Activated naive CD4-positive, alpha-beta T cell treated with anti-CD3 and anti-CD28 coated beads, Interleukin-2, amount 50 U/mL, for 24 hours (primary cell): ENCODE measurements at regions not wholly inside any gene's neighbourhood (a gene's known extent, or its start where the extent isn't known, plus 50 kb on each side); places are given as distances from the start of the nearest gene placed in this dataset.

Experiments
- H3K27ac Mint-ChIP-seq: one replicate; pipeline ENCODE4 v1.8.0; 2021; ENCODE audit warnings: mild to moderate bottlenecking, mixed read lengths
- H3K27me3 Mint-ChIP-seq: one replicate; pipeline ENCODE4 v1.8.0; 2021; ENCODE audit warnings: mixed read lengths
- H3K36me3 Mint-ChIP-seq: one replicate; pipeline ENCODE4 v1.8.0; 2021; ENCODE audit warnings: mixed read lengths
- H3K4me1 Mint-ChIP-seq: one replicate; pipeline ENCODE4 v1.8.0; 2021; ENCODE audit warnings: mixed read lengths
- H3K4me3 Mint-ChIP-seq: one replicate; pipeline ENCODE4 v1.8.0; 2021; ENCODE audit warnings: mild to moderate bottlenecking, mixed read lengths
- H3K9me3 Mint-ChIP-seq: one replicate; pipeline ENCODE4 v1.8.0; 2021; ENCODE audit warnings: mixed read lengths

DNA sequence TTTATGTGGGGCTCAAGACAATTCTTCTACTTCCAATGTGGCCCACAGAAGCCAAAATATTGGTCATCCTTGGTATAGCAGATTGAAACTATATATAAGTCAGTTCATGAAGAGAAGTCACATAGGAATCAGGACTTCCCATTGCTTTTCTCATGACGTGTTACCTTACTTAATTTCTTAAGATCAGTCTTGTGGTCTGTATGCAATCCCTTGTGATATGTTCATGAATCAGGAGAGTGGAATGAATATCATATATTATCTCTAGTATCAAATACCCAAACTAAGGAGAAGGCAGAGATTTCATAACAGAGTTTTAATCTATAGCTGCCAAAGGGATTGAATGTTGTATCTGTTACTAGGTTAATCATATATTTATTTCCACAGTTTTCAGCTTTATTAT lies 1390.4 kb downstream of the SUCLG1 start:
- H3K27ac Mint-ChIP-seq = no peak overlapping the region

DNA sequence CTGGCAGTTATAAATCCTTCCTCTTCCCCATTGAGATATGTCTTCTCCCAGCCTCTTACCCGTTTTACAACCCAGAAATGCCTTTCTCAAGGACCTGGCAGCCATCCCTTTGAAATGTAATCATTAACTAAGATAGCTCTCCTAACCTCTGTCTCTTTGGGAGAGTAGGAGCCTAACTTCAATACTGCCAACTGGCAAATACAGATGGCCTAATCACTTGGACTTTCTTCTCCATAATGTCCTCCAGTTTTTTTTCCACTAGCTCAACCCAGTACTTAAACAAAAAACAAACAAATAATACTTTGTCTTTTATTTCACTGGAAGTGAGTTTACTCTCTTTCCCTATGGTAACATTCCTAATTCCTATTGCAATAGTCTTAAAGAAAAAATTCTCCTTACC lies 1391.1 kb downstream of the SUCLG1 start:
- Mint-ChIP-seq H3K27me3 (no peaks in the 10 kb centered on the region), H3K4me3 (no peak overlapping the region), H3K27ac (no peak overlapping the region), H3K4me1 (no peaks in the 10 kb centered on the region), H3K9me3 (peaks cover 5% of the 10 kb centered on the region), H3K36me3 (no peaks in the 10 kb centered on the region)

More for the DNA sequence above, 1390.4 kb downstream of the SUCLG1 start:
- no peaks in the 10 kb centered on the region for H3K4me1 Mint-ChIP-seq
- no peak overlapping the region for H3K4me3 Mint-ChIP-seq
- H3K27me3 Mint-ChIP-seq = no peaks in the 10 kb centered on the region
- H3K36me3 Mint-ChIP-seq = no peaks in the 10 kb centered on the region
- peaks cover 5% of the 10 kb centered on the region for H3K9me3 Mint-ChIP-seq

DNA sequence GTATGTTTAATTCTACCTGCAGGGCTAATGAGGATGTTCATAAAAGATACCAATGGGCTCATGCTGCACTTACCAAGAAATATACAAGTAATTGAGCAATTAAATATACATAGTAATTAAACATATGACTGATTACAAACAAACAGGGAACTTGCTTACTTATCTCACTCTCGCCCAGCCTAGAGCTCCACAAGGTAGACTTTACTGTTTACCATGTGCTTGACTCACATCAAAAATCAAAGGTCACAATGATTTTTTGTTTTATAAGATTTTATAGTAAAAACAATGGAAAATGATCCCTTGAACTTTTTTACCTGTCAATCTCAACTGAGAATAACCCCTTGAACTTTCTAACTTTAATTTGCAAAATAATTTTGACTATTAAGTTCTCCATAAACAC lies 1395.1 kb downstream of the SUCLG1 start:
- H3K36me3 Mint-ChIP-seq = no peaks in the 10 kb centered on the region
- no peaks in the 10 kb centered on the region for H3K27me3 Mint-ChIP-seq
- H3K4me3 Mint-ChIP-seq = no peak overlapping the region
- no peak overlapping the region for H3K27ac Mint-ChIP-seq
- H3K4me1 Mint-ChIP-seq = no peaks in the 10 kb centered on the region
- peaks cover 4% of the 10 kb centered on the region for H3K9me3 Mint-ChIP-seq

DNA sequence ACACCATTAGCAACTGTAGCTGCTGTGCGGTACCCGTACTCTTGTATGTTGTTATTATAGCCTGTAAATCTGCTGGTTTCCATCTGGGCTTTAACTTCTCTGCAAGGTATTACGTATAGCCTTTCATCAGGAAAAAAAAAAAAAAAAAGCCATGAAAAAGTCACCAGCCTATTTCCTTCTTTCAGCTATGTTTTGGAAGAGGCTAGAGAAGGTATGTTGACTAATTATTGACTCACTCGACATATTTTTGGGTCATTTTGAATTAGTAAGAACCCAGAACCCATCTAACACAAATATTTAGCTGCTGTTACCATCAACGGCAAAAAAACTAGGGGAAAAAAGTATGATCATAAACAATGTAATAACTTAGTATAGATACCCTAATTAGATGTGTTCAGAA lies 1395.6 kb downstream of the SUCLG1 start:
- Mint-ChIP-seq H3K27ac (no peak overlapping the region), H3K36me3 (no peaks in the 10 kb centered on the region), H3K9me3 (peaks cover 7% of the 10 kb centered on the region), H3K27me3 (no peaks in the 10 kb centered on the region), H3K4me3 (no peak overlapping the region), H3K4me1 (no peaks in the 10 kb centered on the region)

DNA sequence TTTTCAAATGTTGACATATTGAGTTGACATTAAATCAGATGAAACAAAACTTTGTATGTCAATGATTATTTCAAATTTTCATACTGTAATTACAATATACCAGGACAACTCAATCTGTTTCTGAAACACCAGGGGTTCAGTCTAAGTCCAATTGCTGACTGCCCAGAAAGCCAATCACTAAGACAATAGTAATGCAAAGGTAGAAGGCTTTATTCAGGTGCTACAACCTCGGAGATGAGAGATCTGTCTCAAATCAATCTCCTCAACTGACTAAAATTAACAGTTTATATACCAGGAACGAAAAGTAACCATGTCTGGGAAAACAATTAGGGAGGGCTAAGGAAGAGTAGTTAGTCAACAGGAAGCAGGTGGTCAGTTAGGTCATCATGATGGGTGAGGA lies 1400.4 kb downstream of the SUCLG1 start:
- Mint-ChIP-seq H3K27ac (no peak overlapping the region), H3K36me3 (no peaks in the 10 kb centered on the region), H3K27me3 (no peaks in the 10 kb centered on the region), H3K4me1 (no peaks in the 10 kb centered on the region), H3K9me3 (peaks cover 8% of the 10 kb centered on the region), H3K4me3 (no peak overlapping the region)

DNA sequence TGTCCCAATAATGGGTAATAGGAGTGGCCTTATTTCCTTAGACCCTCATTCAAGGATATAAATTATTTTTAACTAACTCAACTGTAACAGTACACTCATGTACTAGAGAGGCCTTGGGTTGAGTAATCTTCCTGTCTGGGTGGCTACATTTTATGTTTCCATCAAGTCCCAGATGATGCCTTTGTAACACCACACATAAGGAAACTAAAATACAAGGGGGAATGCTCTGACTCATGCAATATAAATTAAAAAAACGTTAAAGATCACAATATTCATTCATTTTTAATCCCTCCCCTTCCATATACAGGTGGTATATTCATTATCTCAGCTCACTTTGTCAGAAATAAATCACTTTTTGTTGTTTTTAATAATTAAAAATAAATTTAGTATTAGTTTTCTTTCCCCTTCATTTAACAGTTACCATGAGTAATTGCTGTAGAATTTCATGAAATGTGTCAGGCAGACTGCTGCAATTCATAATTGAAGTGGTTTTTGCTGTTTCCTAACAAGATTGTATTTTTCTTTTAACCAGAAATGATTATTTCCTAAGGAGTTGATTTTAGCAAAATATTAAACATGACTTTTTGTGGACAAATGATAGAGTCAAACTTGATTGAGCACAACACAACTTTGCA lies 1403.6 kb downstream of the SUCLG1 start:
- H3K9me3 Mint-ChIP-seq = peaks cover 8% of the 10 kb centered on the region

DNA sequence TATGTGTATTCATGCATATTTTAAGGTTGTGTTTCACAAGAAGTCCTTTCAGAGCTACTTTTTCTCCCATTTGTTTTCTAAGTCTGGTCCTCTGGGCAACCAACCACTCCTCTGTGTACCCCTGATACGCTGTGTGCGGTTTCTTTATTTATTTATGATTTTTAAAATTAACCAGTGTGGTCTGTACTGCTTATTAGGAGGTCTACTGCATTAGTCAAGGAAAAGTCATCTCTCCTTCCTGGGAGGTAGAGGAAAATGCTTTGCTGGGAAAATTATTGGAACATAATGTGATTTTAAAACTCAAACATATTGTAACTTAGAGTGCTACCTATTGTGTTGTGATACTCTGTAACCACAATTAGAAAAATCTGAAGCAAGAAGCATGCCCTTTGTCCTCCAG lies 1404.3 kb downstream of the SUCLG1 start:
- H3K27ac Mint-ChIP-seq = no peak overlapping the region
- peaks cover 8% of the 10 kb centered on the region for H3K9me3 Mint-ChIP-seq
- no peak overlapping the region for H3K4me3 Mint-ChIP-seq
- H3K4me1 Mint-ChIP-seq = no peaks in the 10 kb centered on the region
- H3K27me3 Mint-ChIP-seq = no peaks in the 10 kb centered on the region
- H3K36me3 Mint-ChIP-seq = no peaks in the 10 kb centered on the region

More for the DNA sequence above, 1403.6 kb downstream of the SUCLG1 start:
- H3K4me1 Mint-ChIP-seq = no peaks in the 10 kb centered on the region
- H3K27me3 Mint-ChIP-seq = no peaks in the 10 kb centered on the region
- no peaks in the 10 kb centered on the region for H3K36me3 Mint-ChIP-seq
- H3K27ac Mint-ChIP-seq = no peak overlapping the region
- no peak overlapping the region for H3K4me3 Mint-ChIP-seq

DNA sequence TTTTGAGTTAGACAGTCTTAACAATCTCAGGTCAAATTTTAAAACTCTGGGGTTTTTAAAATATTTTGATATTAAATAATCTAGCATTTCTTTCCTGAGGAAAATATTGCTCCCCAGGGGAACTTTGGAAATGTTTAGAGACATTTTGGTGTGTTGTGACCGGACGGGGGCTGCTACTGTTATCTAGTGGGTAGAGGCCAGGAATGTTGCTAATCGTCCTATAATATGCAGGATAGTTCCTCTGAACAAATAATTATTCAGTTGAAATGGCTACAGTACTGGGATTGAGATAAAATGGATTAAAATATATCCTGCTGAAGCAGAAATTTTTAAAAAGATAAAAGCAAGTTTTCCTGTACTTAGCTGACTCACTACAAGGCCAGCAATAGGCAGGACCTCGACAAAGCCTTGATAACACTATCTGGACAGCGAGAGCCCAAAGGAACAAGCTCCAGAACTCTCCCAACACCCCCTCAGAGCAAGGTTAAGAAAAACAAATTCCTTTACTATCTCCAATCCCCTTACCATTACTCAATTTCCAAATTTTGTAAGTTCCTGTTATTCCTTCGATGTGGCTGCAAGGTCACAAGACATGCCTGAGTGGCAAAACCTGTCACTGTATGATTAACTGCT lies 1407.4 kb downstream of the SUCLG1 start:
- Mint-ChIP-seq H3K27ac (no peak overlapping the region), H3K36me3 (no peaks in the 10 kb centered on the region), H3K4me1 (no peaks in the 10 kb centered on the region), H3K4me3 (no peak overlapping the region), H3K9me3 (peaks cover 4% of the 10 kb centered on the region), H3K27me3 (no peaks in the 10 kb centered on the region)

DNA sequence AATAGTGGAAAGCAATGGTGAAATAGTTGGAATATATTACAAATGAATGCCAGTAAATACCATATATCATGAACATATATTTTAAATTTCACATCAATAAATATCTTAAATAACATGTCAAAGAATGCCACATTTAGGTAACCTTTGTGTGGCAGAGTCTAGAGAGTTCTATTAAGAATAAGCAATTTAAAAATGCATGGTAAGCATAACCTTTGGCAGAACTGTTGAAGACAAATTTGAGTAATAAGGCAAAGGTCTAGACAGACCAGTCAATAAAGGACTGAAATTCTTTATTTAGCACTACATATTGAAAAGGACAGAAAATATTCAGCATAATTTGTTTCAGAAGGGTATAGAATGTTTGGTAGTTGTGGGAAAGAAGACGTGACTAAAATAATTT lies 1417.0 kb downstream of the SUCLG1 start:
- no peaks in the 10 kb centered on the region for H3K4me1 Mint-ChIP-seq
- H3K27ac Mint-ChIP-seq = no peak overlapping the region
- no peaks in the 10 kb centered on the region for H3K36me3 Mint-ChIP-seq
- no peak overlapping the region for H3K4me3 Mint-ChIP-seq
- H3K9me3 Mint-ChIP-seq = peaks cover 6% of the 10 kb centered on the region
- H3K27me3 Mint-ChIP-seq = no peaks in the 10 kb centered on the region

DNA sequence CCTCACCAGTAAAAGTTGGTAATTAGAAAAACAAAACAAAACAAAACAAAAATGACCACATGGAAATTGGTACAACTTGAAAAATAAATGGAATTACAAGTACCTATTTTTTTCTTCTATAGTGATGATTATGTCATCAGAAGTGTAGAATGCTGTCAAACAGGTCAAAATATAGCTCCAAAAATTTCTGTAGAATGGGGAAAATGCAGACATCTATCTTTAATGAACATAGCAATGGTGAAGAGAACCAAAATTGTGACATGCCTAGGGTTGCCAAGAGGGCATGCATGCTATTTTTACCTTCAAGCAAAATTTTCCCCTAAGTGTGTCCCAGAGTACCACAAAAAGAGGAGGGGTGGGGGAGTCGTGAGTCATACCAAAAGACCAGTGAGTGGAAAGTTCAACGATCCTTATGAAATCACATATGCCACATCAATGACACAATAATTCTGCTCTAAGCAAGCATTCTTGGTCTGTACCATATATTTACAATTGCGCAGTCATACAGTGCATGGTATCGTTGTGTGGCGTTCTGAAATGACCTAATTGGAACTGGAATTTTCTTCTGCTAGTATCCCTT lies 1436.4 kb downstream of the SUCLG1 start:
- H3K4me3 Mint-ChIP-seq = no peak overlapping the region
- no peak overlapping the region for H3K27ac Mint-ChIP-seq
- no peaks in the 10 kb centered on the region for H3K36me3 Mint-ChIP-seq
- H3K4me1 Mint-ChIP-seq = no peaks in the 10 kb centered on the region
- no peaks in the 10 kb centered on the region for H3K27me3 Mint-ChIP-seq
- peaks cover 4% of the 10 kb centered on the region for H3K9me3 Mint-ChIP-seq

DNA sequence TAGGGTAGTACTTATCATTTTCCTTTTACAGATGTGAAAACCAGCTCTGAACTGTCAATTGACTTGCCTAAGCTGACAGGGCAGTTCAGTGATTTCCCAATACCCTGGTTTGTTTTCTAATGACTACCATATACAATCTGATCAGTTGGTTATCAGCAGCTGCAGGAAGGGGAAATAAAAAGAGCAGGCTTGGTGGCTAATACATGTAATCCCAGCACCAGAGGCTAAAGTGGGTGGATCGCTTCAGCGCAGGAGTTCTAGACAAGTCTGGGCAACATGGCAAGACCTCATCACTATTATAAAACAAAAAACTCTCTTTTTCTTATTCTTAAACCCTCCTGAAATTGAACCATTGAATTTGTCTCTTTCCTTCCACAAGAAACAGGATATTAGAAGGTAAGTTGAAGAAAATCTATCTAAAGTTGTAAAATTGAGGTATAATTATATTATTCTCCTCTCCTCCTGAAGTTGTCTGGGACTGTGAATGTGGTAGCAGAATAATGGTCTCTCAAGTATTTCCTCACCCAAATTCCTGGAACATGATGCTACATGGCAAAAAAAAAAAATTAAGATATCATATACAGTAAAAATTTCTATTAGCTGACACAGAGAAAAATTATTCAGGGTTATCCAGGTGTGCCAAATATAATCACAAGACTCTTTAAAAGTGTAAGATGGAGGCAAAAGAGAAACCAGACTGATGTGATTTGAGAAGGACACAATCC lies 1441.6 kb downstream of the SUCLG1 start:
- no peak overlapping the region for H3K27ac Mint-ChIP-seq
- H3K9me3 Mint-ChIP-seq = no peaks in the 10 kb centered on the region
- H3K27me3 Mint-ChIP-seq = no peaks in the 10 kb centered on the region
- no peaks in the 10 kb centered on the region for H3K4me1 Mint-ChIP-seq
- no peaks in the 10 kb centered on the region for H3K36me3 Mint-ChIP-seq
- no peak overlapping the region for H3K4me3 Mint-ChIP-seq

DNA sequence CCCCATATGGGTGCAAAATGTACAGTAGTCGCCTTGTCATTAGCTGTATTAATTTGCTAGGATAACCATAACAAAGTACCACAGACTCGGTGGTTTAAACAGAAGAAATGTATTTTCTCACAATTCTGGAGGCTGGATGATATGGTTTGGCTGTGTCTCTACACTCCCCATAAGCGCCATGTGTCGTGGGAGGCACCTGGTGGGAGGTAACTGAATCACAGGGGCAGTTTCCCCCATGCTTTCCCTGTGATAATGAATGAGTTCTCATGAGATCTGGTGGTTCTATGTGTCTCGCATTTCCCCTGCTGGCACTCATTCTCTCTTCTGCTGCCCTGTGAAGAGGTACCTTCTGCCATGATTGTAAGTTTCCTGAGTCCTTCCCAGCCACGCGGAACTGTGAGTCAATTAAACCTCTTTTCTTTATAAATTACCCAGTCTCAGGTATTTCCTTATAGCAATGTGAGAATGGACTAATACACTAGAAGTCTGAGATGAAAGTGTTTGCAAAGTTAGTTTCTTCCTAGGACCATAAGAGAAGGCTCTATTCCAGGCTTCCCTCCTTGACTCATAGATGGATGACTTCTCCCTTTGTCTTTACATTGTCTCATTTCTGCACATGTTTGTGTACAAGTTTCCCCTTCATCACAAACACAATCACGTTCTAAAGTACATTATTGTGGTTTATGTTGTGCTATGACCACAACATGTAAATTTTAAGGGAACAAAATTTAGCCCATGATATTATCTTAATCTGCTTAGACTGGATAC lies 1442.6 kb downstream of the SUCLG1 start:
- H3K36me3 Mint-ChIP-seq = no peaks in the 10 kb centered on the region
- no peak overlapping the region for H3K4me3 Mint-ChIP-seq
- no peak overlapping the region for H3K27ac Mint-ChIP-seq
- no peaks in the 10 kb centered on the region for H3K27me3 Mint-ChIP-seq
- H3K9me3 Mint-ChIP-seq = peaks cover 2% of the 10 kb centered on the region
- H3K4me1 Mint-ChIP-seq = no peaks in the 10 kb centered on the region

DNA sequence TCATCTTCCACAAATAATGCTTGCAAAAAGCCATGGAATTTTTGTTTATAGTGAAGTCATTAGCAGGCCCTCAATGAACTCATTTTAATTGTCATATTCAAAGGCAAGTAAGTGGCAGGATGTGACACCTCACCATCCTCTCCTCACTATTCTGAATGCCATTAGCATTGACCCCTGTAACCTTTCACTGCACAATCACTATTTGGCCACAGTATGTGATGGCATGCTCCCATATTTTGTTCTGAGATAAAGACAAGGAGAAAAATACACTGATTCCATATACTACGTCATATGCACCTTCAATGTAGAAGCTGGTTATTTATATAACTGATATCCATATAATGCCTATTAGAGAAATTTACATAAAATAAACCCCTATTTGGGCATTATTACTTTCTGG lies 1443.2 kb downstream of the SUCLG1 start:
- Mint-ChIP-seq H3K27me3 (no peaks in the 10 kb centered on the region), H3K4me1 (no peaks in the 10 kb centered on the region), H3K9me3 (peaks cover 7% of the 10 kb centered on the region), H3K4me3 (no peak overlapping the region), H3K27ac (no peak overlapping the region), H3K36me3 (no peaks in the 10 kb centered on the region)

DNA sequence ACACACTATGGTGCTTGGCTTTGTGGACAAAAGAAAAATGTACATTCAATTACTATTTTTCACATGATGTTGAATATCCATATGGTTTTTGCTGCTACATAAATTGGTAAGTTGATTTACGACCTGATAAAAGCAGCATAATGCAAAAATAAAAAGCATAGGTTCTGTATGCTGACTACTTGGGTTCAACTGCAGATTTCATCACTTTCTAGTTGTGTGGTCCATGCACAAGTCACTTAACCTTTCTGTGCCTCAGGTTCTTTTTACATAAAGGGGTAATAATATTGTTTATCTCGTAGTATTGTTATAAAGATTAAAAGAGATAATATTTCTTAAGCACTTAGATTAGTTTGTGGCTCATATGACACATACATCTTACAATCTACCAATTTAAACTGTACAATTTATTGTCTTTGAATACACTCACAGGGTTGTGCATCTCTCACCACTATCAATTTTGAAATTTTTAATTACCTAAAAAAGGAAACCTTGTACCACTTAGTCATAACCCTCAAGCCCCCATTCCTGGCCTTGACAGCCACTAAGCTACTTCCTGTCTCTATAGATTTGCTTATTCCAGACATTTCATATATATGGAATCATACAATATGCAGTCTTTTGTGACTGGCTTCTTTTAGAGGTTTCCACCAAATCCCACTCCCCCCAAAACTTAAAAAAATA lies 1443.9 kb downstream of the SUCLG1 start:
- no peaks in the 10 kb centered on the region for H3K36me3 Mint-ChIP-seq
- no peaks in the 10 kb centered on the region for H3K4me1 Mint-ChIP-seq
- no peak overlapping the region for H3K4me3 Mint-ChIP-seq
- no peaks in the 10 kb centered on the region for H3K27me3 Mint-ChIP-seq
- H3K27ac Mint-ChIP-seq = no peak overlapping the region
- H3K9me3 Mint-ChIP-seq = peaks cover 7% of the 10 kb centered on the region

DNA sequence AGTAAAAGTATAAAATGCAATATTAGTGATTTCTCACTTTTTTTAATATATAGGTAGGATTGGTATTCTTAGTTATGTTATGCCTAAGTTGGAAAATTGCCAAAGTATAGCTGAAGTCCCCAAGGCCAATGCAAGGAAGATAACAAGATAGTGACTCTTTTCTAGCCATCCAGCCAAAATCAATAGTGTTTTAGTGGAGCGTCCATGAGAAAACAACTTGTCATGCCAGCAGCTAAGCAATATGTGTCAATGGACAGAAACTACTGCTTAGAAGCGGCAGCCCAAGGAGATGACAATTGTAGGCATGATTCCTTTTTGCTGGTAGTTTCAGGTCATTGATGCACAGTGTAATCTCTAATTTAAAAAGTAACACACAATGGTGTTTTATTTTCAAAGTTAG lies 1444.6 kb downstream of the SUCLG1 start:
- Mint-ChIP-seq H3K4me1 (no peaks in the 10 kb centered on the region), H3K9me3 (peaks cover 7% of the 10 kb centered on the region), H3K4me3 (no peak overlapping the region), H3K36me3 (no peaks in the 10 kb centered on the region), H3K27me3 (no peaks in the 10 kb centered on the region), H3K27ac (no peak overlapping the region)
